IMR-90 (cell line): ENCODE measurements at regions not wholly inside any gene's neighbourhood (a gene's known extent, or its start where the extent isn't known, plus 50 kb on each side); places are given as distances from the start of the nearest gene placed in this dataset.

Source experiments
- ATAC-seq: fragments of 200-7000 bp; cut with Tn5 transposase; 2 replicates; pipeline ENCODE4 v1.9.1; 2020; ENCODE audit warnings: low read depth, mild to moderate bottlenecking, moderate library complexity
- BruUV-seq: library from RNA; stranded (reverse); fragments of 400-500 nt; replicated peaks from 2 replicates; lab custom pipeline; 2021; lab: Mats Ljungman, UMichigan
- CTCF ChIA-PET: fragments of 300-600 bp; formaldehyde crosslinking; extraction: SDS; loops from one replicate; lab custom pipeline; 2021; ENCODE audit warnings: antibody characterized with exemption; lab: Yijun Ruan, JAX
- POLR2A ChIA-PET: fragments of 300-600 bp; sonication (Branson Sonifier 250); formaldehyde crosslinking; loops from one replicate; lab custom pipeline; 2022; ENCODE audit warnings: antibody characterized with exemption; ENCODE audit not compliant: unreplicated experiment; lab: Charles Lee
- DNase-seq: peaks from one replicate; pipeline ENCODE4 v3.0.0; 2013
- H2AFZ ChIP-seq: replicated peaks from 2 replicates; pipeline ENCODE3; 2013; ENCODE audit warnings: low read length, mild to moderate bottlenecking; ENCODE audit not compliant: poor library complexity
- H2AK5ac ChIP-seq: 2 replicates; pipeline ENCODE4 v1.6.1; 2013; ENCODE audit warnings: low read depth, low read length, inconsistent platforms
- H2AK9ac ChIP-seq: replicated peaks from 2 replicates; pipeline ENCODE3; 2013; ENCODE audit warnings: mild to moderate bottlenecking, low read depth, low read length, moderate library complexity; ENCODE audit not compliant: poor library complexity
- H2BK120ac ChIP-seq: 2 replicates; pipeline ENCODE4 v1.6.1; 2013; ENCODE audit warnings: low read depth, low read length, inconsistent platforms
- H2BK15ac ChIP-seq: 3 replicates; pipeline ENCODE4 v1.6.1; 2013; ENCODE audit warnings: low read depth, low read length, inconsistent platforms
- H2BK20ac ChIP-seq: 2 replicates; pipeline ENCODE4 v1.6.1; 2013; ENCODE audit warnings: low read depth, mild to moderate bottlenecking, inconsistent platforms, low read length, moderate library complexity
- H2BK5ac ChIP-seq: 2 replicates; pipeline ENCODE4 v1.6.1; 2013; ENCODE audit warnings: mild to moderate bottlenecking, low read depth, low read length, inconsistent platforms; ENCODE audit not compliant: poor library complexity, severe bottlenecking
- H3K14ac ChIP-seq: replicated peaks from 2 replicates; pipeline ENCODE4 v1.6.1; 2013; ENCODE audit warnings: low read depth, low read length, inconsistent platforms
- H3K18ac ChIP-seq: 2 replicates; pipeline ENCODE4 v1.6.1; 2013; ENCODE audit warnings: low read depth, low read length, control low read depth
- H3K23ac ChIP-seq: 2 replicates; pipeline ENCODE4 v1.6.1; 2013; ENCODE audit warnings: low read depth, low read length, inconsistent platforms
- H3K27ac ChIP-seq: 2 replicates; pipeline ENCODE4 v1.5.1; 2013; ENCODE audit warnings: mild to moderate bottlenecking, control low read depth, low read length; ENCODE audit not compliant: insufficient read depth
- H3K27me3 ChIP-seq: 2 replicates; pipeline ENCODE4 v1.6.1; 2013; ENCODE audit warnings: low read length; ENCODE audit not compliant: control insufficient read depth, insufficient read depth
- H3K36me3 ChIP-seq: 2 replicates; pipeline ENCODE4 v1.6.1; 2013; ENCODE audit warnings: low read length, mixed read lengths; ENCODE audit not compliant: control insufficient read depth, insufficient read depth
- H3K4ac ChIP-seq: 2 replicates; pipeline ENCODE4 v1.6.1; 2013; ENCODE audit warnings: low read depth, low read length, inconsistent platforms
- H3K4me1 ChIP-seq: 2 replicates; pipeline ENCODE4 v1.6.1; 2013; ENCODE audit warnings: low read length, mixed read lengths; ENCODE audit not compliant: control insufficient read depth, insufficient read depth
- H3K4me2 ChIP-seq: 2 replicates; pipeline ENCODE4 v1.6.1; 2013; ENCODE audit warnings: low read depth, mild to moderate bottlenecking, control low read depth, low read length, moderate library complexity
- H3K4me3 ChIP-seq: 2 replicates; pipeline ENCODE4 v1.5.1; 2013; ENCODE audit warnings: low read depth, mild to moderate bottlenecking, control low read depth, low read length, moderate library complexity; ENCODE audit not compliant: insufficient read depth
- H3K56ac ChIP-seq: 2 replicates; pipeline ENCODE4 v1.6.1; 2013; ENCODE audit warnings: low read length, inconsistent platforms; ENCODE audit not compliant: insufficient read depth; ENCODE audit errors: extremely low read depth
- H3K79me1 ChIP-seq, 2 experiments: 2 replicates each; pipeline ENCODE4 v1.6.1; 2013; ENCODE audit warnings: low read length in 2 of 2, inconsistent platforms in 1 of 2, low read depth in 1 of 2
- H3K9ac ChIP-seq: 2 replicates; pipeline ENCODE4 v1.6.1; 2013; ENCODE audit warnings: low read depth, low read length, control low read depth
- H3K9me1 ChIP-seq: 2 replicates; pipeline ENCODE4 v1.6.1; 2013; ENCODE audit warnings: low read length, inconsistent platforms; ENCODE audit not compliant: insufficient read depth
- H3K9me3 ChIP-seq: 2 replicates; pipeline ENCODE4 v1.6.1; 2013; ENCODE audit warnings: low read length; ENCODE audit not compliant: control insufficient read depth, insufficient read depth
- H4K20me1 ChIP-seq: 2 replicates; pipeline ENCODE4 v1.6.1; 2013; ENCODE audit warnings: low read length, inconsistent platforms; ENCODE audit not compliant: insufficient read depth
- H4K5ac ChIP-seq: 2 replicates; pipeline ENCODE4 v1.6.1; 2013; ENCODE audit warnings: mild to moderate bottlenecking, low read depth, low read length, control low read depth
- H4K8ac ChIP-seq, 2 experiments: 2 replicates each; pipeline ENCODE4 v1.6.1; 2013; ENCODE audit warnings: low read depth in 2 of 2, low read length in 2 of 2, control low read depth in 1 of 2, inconsistent platforms in 1 of 2
- H4K91ac ChIP-seq: 2 replicates; pipeline ENCODE4 v1.6.1; 2013; ENCODE audit warnings: low read depth, low read length, inconsistent platforms; ENCODE audit not compliant: insufficient read depth
- CEBPB ChIP-seq: IDR thresholded peaks from 2 replicates; pipeline ENCODE4 v1.6.1; 2012; ENCODE audit warnings: low read depth, low read length, improper control_type of control experiment
- FOS ChIP-seq: fragments of 150-350 bp; IDR thresholded peaks from 2 replicates; pipeline ENCODE4 v1.6.1; 2016; ENCODE audit warnings: low read depth, low read length
- NFE2L2 ChIP-seq: fragments of 150-350 bp; IDR thresholded peaks from 2 replicates; pipeline ENCODE4 v1.6.1; 2016; ENCODE audit warnings: low read depth, mild to moderate bottlenecking, low read length
- RAD21 ChIP-seq: IDR thresholded peaks from 2 replicates; pipeline ENCODE4 v1.6.1; 2012; ENCODE audit warnings: low read length, improper control_type of control experiment
- WGBS, 2 experiments: methylation state at CpG; one replicate each; pipeline versions ENCODE4 v1.1.5 to v1.1.7; 2013; ENCODE audit warnings: missing lambda C conversion rate in 2 of 2; ENCODE audit not compliant: insufficient read length in 1 of 2; ENCODE audit errors: extremely low coverage in 2 of 2; 5-methylcytosine and 5-hydroxymethylcytosine counted together
- dilution Hi-C: fragments of 300-500 bp; cut with HindIII; formaldehyde crosslinking; loops from one replicate; pipeline ENCODE4 v1.14.3; 2018; ENCODE audit warnings: low sequenced_read_pairs; ENCODE audit not compliant: unreplicated experiment
- in situ Hi-C: fragments of 300-500 bp; cut with MboI; formaldehyde crosslinking; loops from 3 replicates; pipeline ENCODE4 v1.14.3; 2019; ENCODE audit warnings: low sequenced_read_pairs, inconsistent platforms, mixed read lengths
- intact Hi-C: fragments of 100-400 bp; cut with micrococcal nuclease; formaldehyde crosslinking; loops from 2 replicates; pipeline ENCODE4 v1.10.0; 2022

GRCh38 chr2:6017736-6018286, 325.6 kb downstream of the SOX11 start:
- no peak overlapping the region for H2BK15ac ChIP-seq
- no peak overlapping the region for H4K5ac ChIP-seq
- no peaks in the 10 kb centered on the region for H3K79me1 ChIP-seq
- no peak overlapping the region for H3K23ac ChIP-seq
- no peak overlapping the region for H3K4me2 ChIP-seq
- no TSS peak for BruUV-seq
- no peak overlapping the region for H4K91ac ChIP-seq
- dilution Hi-C loops (no loop called here), in situ Hi-C loops (no loop called here), intact Hi-C loops (no loop called here)
- H3K56ac ChIP-seq, result no peak overlapping the region
- no peaks in the 10 kb centered on the region; the same call in 1 of the 2 replicates for H3K9me3 ChIP-seq
- H4K20me1 ChIP-seq, result no peaks in the 10 kb centered on the region
- no peak overlapping the region for H3K9ac ChIP-seq
- no peak overlapping the region for H3K4me3 ChIP-seq
- H3K27me3 ChIP-seq, result no peaks in the 10 kb centered on the region
- no peak overlapping the region for H3K18ac ChIP-seq
- H3K4ac ChIP-seq, result no peak overlapping the region
- no peak overlapping the region for H2AK9ac ChIP-seq
- H2BK120ac ChIP-seq, result no peak overlapping the region
- no peak for TF ChIP-seq FOS
- TF ChIP-seq RAD21, result no peak
- TF ChIP-seq NFE2L2, result no peak
- no peak for TF ChIP-seq CEBPB
- no peak overlapping the region for H2BK20ac ChIP-seq
- no peak overlapping the region for H4K8ac ChIP-seq
- no peaks in the 10 kb centered on the region for H3K9me1 ChIP-seq
- H2BK5ac ChIP-seq, result no peak overlapping the region
- H3K4me1 ChIP-seq, result no peaks in the 10 kb centered on the region
- H2AK5ac ChIP-seq, result no peak overlapping the region
- ATAC-seq (no peak), DNase-seq (no peak)
- H3K14ac ChIP-seq, result no peak overlapping the region
- H2AFZ ChIP-seq, result no peak overlapping the region
- POLR2A ChIA-PET, result no interaction called here
- H3K27ac ChIP-seq, result no peak overlapping the region
- CTCF ChIA-PET, result no interaction called here
- H3K36me3 ChIP-seq, result no peaks in the 10 kb centered on the region
- WGBS, 2 experiments, result 85% methylated on average over 6 of the region's 8 CpGs; no CpG with 5 or more reads in 1 of the 2 experiments
